ENCODE measurements at regions not wholly inside any gene's neighbourhood (a gene's known extent, or its start where the extent isn't known, plus 50 kb on each side); places are given as distances from the start of the nearest gene placed in this dataset.
"Not testable (repeated sequence)": the region's sequence is repeated elsewhere in the genome, so short reads cannot be mapped to it uniquely, and the experiment has no call there.

GRCh38 chr2:7430421-7430868 lies 513.2 kb downstream of the RNF144A start:
- no peak for DNase-seq (ENCODE audit: low read depth)

GRCh38 chr2:7430869-7431641 lies 513.8 kb downstream of the RNF144A start:
- DNase-seq (ENCODE audit: low read depth): peak; percentile 45

GRCh38 chr2:7432436-7432835 lies 515.2 kb downstream of the RNF144A start:
- DNase-seq (ENCODE audit: low read depth): no peak

GRCh38 chr2:7436096-7436906 lies 519.1 kb downstream of the RNF144A start:
- DNase-seq (ENCODE audit: low read depth): no peak

- DNase-seq (ENCODE audit: low read depth): no peak
These were observed 519.9 kb downstream of the RNF144A start for GRCh38 chr2:7437141-7437540.

DNA sequence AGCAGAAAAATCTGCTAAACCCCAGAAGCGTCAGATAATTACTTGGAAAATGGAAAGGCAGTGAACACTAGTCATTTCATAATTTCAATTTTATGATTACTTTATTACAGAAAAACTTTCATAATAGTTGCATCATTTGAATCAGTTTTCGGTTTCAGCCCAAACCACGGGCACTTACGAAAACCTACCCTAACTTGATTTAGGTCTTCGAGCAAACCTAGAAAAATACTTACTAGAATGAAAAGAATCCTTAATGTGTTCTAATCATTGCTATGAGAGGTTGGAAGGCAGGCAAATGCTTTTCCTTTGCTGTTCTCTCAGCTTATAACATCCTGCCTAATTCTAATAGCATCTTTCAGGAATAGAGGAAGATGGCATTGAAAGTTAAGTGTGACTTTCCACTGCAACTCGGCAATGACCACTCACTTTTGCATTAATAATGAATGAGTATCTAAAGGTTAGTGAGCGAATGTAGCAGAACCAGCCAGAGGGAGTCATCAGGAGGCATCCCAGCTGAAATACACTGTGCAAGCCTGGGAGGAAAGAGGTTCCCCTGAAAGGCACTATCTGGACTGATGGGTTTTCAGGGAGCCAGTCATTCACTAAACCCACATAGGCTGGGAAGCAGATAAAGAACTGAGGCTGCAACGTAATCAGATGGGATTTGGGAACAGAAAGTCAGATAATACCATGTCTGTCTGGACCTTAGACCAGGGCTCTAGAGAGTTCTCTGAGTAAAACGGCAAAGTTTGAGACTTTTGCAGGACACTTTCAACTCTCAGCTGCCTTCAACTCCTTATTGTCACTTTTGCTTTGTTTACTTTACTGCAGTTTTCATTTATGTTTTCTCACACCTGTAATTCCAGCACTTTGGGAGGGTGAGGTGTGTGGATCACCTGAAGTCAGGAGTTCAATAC lies 520.8 kb downstream of the RNF144A start:
- DNase-seq (ENCODE audit: low read depth): no peak

DNA sequence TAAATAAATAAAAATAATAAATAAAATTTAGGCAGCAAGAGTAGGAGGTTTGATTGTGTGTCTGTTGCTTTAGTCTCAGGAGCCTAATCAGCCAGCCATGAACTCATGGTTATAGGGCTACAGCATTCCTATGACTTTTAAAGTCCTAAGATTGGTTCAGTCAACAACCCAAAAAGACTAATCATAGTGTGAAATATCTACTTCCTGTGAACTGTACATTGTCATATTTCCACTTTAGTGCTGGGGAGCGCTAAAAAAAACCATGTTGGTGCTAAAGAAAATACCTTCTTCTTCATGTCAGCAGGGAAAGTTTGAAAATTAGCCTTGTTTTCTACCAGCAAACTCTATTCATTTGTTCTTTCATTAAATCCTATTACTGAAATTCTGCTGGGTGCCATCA lies 521.6 kb downstream of the RNF144A start:
- no peak for DNase-seq (ENCODE audit: low read depth)

GRCh38 chr2:7440977-7441376 lies 523.8 kb downstream of the RNF144A start:
- no peak for DNase-seq (ENCODE audit: low read depth)

GRCh38 chr2:7441841-7442240 lies 524.6 kb downstream of the RNF144A start:
- DNase-seq (ENCODE audit: low read depth): not testable (repeated sequence)

DNA sequence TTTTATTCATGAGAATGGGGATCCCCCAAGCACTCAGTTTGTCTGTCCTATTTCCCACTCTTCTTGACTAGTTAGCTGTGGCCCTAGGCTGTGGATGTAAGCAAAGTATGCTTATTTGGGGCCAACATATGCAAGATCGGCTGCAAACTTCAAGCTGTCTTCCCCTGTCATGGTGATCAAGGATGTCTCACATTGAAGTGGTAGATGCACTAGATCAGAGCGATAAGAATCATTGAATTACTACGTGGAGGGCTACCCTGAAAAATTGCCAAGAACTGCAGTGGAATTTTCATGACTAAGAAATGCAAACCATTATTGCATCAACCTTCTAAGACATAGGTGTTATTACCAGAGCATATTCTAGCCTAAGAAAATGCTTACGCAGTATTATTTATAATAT lies 527.4 kb downstream of the RNF144A start:
- no peak for DNase-seq (ENCODE audit: low read depth)

DNA sequence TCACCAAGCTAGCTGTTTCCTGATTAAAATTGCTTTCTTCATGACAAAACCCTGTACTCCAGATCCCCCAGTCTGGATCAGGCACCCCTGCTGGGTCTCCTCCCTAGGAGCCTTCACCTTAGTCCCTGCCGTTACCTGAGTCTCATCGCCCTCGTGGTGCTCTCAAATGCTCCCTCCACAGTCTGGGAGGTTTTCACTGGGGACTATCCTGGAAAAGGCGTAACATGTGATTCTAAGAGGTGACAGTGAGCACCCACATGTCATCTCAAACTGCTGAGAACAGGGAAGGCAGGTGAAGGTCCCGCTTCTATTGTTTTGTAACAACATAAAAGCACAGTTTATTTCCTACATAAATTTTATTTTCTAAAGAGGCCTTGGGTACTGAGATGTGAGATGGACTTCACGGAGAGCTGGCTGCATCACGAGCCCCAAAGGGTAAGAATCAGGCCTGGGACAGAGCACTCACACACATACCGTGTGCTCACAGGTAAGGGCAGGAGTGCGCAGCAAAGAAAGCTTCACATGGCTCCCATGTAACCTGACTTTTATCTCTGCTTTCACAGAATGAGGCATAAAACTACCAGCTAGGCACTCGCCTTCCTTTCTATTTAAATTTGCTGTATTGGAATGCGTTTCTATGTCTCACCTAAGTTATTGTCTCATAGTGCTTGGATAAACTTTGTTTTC lies 531.5 kb downstream of the RNF144A start:
- no peak for DNase-seq (ENCODE audit: low read depth)

GRCh38 chr2:7449298-7449697 lies 532.1 kb downstream of the RNF144A start:
- no peak for DNase-seq (ENCODE audit: low read depth)

- DNase-seq (ENCODE audit: low read depth): no peak
These were observed 533.1 kb downstream of the RNF144A start for GRCh38 chr2:7450188-7450832.

DNA sequence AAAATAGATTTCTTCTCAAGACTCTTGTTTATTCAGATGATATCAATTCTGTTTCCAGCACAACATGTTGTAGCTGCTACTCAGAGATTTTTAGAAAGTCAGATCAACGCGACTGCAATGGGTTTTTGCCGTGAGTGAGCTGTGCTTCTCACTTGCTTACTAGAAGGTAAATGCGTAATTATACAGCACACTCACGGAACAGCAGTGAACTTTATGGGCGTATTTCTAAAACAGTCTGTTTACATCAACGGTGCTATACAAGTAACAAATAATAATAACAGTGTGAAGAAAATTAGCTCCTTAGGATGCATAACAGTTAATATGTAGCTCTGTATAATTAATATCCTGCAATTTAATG lies 533.6 kb downstream of the RNF144A start:
- DNase-seq (ENCODE audit: low read depth): no peak

DNA sequence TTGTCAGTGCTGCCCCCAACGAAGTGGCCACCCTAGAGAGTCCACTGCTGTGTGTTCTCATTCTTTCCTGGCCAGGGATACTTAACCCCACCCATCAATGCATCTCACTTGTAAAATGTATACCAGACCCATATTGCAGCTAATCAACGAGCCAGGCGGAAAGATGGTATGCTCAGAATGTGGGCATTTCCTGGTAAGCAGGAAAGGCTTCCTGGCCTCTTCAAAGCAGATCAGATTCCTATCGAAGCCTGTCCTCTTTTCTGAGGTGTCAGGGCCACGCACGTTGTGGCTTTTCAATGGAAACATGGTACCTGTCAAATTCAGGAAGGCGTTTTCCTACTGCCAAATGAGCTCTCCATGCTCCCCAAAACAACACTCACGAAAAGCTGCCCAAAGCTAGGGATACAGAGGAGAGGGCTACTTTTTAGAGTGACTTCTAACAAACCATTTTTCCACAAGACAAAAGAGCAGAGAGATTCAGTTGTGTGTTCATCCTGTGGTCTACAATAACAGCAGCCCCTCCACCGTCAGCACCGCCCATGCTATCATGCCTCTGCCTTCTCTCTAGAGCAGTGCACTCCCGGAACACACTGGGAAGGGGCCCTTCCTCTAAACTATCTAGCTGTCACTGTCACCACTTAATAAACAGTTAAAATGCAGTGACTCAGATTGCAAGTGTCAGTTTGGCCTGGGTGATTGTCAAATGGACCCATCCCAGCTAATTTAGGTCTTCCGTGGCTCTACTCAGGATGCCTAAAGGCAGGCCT lies 535.1 kb downstream of the RNF144A start:
- DNase-seq (ENCODE audit: low read depth): no peak

DNA sequence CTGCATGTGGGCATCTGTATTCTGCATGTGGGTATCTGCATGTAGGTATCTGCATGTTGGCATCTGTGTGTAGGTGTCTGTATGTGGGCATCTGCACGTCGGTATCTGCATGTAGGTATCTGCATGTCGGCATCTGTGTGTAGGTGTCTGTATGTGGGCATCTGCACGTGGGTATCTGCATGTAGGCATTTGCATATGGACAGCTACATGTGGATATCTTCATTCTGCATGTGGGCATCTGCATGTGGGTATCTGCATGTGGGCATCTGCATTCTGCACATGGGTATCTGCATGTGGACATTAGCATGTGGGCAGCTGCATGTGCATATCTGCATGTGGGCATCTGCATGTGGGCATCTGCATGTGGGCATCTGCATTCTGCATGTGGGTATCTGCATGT lies 537.4 kb downstream of the RNF144A start:
- DNase-seq (ENCODE audit: low read depth): no peak

GRCh38 chr2:7456762-7457161 lies 539.5 kb downstream of the RNF144A start:
- no peak for DNase-seq (ENCODE audit: low read depth)

DNA sequence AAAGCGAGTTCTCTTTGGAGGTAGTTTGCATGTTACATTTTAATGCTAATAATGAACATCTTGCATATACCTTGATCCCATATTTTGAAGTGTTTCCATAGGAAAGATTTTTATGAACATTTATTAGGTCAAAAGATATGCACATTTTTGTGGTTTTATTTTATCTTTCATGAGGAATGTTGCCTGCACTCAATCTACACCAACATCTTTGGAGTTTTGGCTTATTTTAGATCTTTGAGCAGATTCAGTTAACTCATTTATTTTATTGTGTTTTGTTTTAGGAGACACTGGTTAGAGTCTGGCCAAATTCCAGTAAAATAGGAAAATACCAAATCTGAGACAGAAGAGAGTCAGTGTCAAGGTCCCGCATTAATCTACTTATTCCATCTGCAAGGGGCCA lies 540.9 kb downstream of the RNF144A start:
- DNase-seq (ENCODE audit: low read depth): no peak

DNA sequence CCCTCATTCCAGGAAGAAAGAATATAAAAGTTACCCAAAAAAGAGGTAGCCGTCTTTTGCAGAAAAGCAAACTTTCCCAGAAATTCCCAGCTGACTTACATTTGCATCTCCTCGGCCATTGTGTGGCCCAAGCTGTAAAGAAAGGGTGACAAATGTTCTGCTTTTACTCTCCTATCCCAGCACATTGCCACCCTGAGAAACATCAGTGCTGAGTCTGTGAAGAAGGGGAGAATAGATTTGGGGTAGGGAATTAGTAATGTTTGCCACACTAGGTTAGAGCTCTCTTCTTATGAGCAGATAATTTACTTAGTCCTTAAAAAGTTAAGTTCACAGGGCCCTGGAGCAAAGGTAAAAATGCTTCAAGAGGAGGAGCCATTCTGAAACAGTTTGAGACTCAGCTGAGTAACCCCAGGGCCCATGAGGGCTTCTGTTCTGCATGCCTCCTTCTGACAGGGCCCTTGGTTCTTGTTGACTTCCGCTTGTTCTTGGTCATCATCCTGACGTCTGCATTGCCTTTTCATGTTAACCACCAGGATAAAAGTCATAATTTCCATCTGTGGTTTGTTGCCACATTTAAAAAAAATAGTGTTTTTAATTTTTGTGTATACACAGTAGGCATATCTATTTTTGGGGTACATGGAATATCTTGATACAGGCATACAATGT lies 550.7 kb downstream of the RNF144A start:
- DNase-seq (ENCODE audit: low read depth): no peak

GRCh38 chr2:7468448-7468828 lies 551.2 kb downstream of the RNF144A start:
- no peak for DNase-seq (ENCODE audit: low read depth)

Measured in RPMI7951 (cell line).